Neuronal stem cell (in vitro differentiated cells): ENCODE measurements at regions not wholly inside any gene's neighbourhood (a gene's known extent, or its start where the extent isn't known, plus 50 kb on each side); places are given as distances from the start of the nearest gene placed in this dataset.

Experiments
- DNase-seq: peaks from one replicate; pipeline ENCODE4 v3.0.0-alpha.2; 2013; ENCODE audit warnings: low spot score
- H2AFZ ChIP-seq: one replicate; pipeline ENCODE4 v1.6.1; 2013; ENCODE audit warnings: mild to moderate bottlenecking, low read length, inconsistent platforms
- H2AK5ac ChIP-seq: 2 replicates; pipeline ENCODE4 v1.6.1; 2013; ENCODE audit warnings: low read depth, mild to moderate bottlenecking, inconsistent platforms, low read length, moderate library complexity, mixed read lengths
- H2BK120ac ChIP-seq: 2 replicates; pipeline ENCODE4 v1.6.1; 2013; ENCODE audit warnings: low read depth, mild to moderate bottlenecking, inconsistent platforms, low read length, moderate library complexity, mixed read lengths
- H2BK12ac ChIP-seq: one replicate; pipeline ENCODE4 v1.6.1; 2013; ENCODE audit warnings: low read length, inconsistent platforms
- H2BK15ac ChIP-seq: 2 replicates; pipeline ENCODE4 v1.6.1; 2013; ENCODE audit warnings: mild to moderate bottlenecking, low read length, inconsistent platforms, mixed read lengths
- H2BK5ac ChIP-seq: one replicate; pipeline ENCODE4 v1.6.1; 2013; ENCODE audit warnings: inconsistent platforms, mild to moderate bottlenecking, low read length, moderate library complexity
- H3K14ac ChIP-seq: one replicate; pipeline ENCODE4 v1.6.1; 2013; ENCODE audit warnings: low read length, inconsistent platforms
- H3K18ac ChIP-seq: 2 replicates; pipeline ENCODE4 v1.6.1; 2013; ENCODE audit warnings: low read length, inconsistent platforms
- H3K23ac ChIP-seq: 2 replicates; pipeline ENCODE4 v1.6.1; 2013; ENCODE audit warnings: low read depth, mild to moderate bottlenecking, mixed read lengths, low read length, inconsistent platforms; ENCODE audit not compliant: poor library complexity
- H3K27ac ChIP-seq: replicated peaks from 3 replicates; pipeline ENCODE4 v1.5.1; 2013; ENCODE audit warnings: low read length, inconsistent platforms
- H3K27me3 ChIP-seq, 3 experiments: 2 replicates each; pipeline ENCODE4 v1.6.1; 2013; ENCODE audit warnings: low read length in 3 of 3, mild to moderate bottlenecking in 2 of 3, inconsistent platforms in 1 of 3, low read depth in 1 of 3, mixed read lengths in 1 of 3, moderate library complexity in 1 of 3; ENCODE audit not compliant: control insufficient read depth in 3 of 3, insufficient read depth in 3 of 3
- H3K36me3 ChIP-seq, 2 donors: replicated peaks in 1 of 2; 2 replicates each; pipeline ENCODE4 v1.6.1; 2013; ENCODE audit warnings: low read length in 2 of 2; ENCODE audit not compliant: control insufficient read depth in 2 of 2, insufficient read depth in 2 of 2
- H3K4ac ChIP-seq: 2 replicates; pipeline ENCODE4 v1.6.1; 2013; ENCODE audit warnings: inconsistent platforms, mild to moderate bottlenecking, low read length, moderate library complexity
- H3K4me1 ChIP-seq, 2 donors: 1 replicate in 1 of 2; 2 replicates in 1 of 2; pipeline ENCODE4 v1.6.1; 2013; ENCODE audit warnings: low read length in 2 of 2, low read depth in 1 of 2; ENCODE audit not compliant: control insufficient read depth in 2 of 2, insufficient read depth in 1 of 2
- H3K4me2 ChIP-seq: one replicate; pipeline ENCODE4 v1.6.1; 2013; ENCODE audit warnings: mild to moderate bottlenecking, low read length, inconsistent platforms; ENCODE audit not compliant: insufficient read depth, poor library complexity, severe bottlenecking
- H3K4me3 ChIP-seq, 2 donors: 2 replicates each; pipeline ENCODE4 v1.5.1; 2013; ENCODE audit warnings: low read length in 2 of 2, mild to moderate bottlenecking in 2 of 2, inconsistent platforms in 1 of 2, moderate library complexity in 1 of 2
- H3K79me1 ChIP-seq: one replicate; pipeline ENCODE4 v1.6.1; 2013; ENCODE audit warnings: low read depth, mild to moderate bottlenecking, inconsistent platforms, low read length, moderate library complexity
- H3K9ac ChIP-seq: one replicate; pipeline ENCODE4 v1.6.1; 2013; ENCODE audit warnings: mild to moderate bottlenecking, low read depth, low read length, inconsistent platforms; ENCODE audit not compliant: poor library complexity
- H3K9me3 ChIP-seq, 2 donors: replicated peaks in 1 of 2; 2 replicates each; pipeline versions ENCODE3 to v1.6.1; 2013; ENCODE audit warnings: low read length in 2 of 2, mild to moderate bottlenecking in 2 of 2, inconsistent platforms in 1 of 2, low read depth in 1 of 2, mixed read lengths in 1 of 2, moderate library complexity in 1 of 2; ENCODE audit not compliant: control insufficient read depth in 2 of 2, insufficient read depth in 1 of 2
- H4K8ac ChIP-seq: one replicate; pipeline ENCODE4 v1.6.1; 2013; ENCODE audit warnings: low read depth, mild to moderate bottlenecking, inconsistent platforms, low read length, moderate library complexity
- H4K91ac ChIP-seq: one replicate; pipeline ENCODE4 v1.6.1; 2013; ENCODE audit warnings: low read length, low read depth, mild to moderate bottlenecking, inconsistent platforms; ENCODE audit not compliant: poor library complexity
- WGBS, 2 donors: extraction: QIAGEN DNeasy Blood & Tissue Kit; methylation state at CpG; one replicate each; pipeline ENCODE4 v1.1.7; 2013; ENCODE audit warnings: missing lambda C conversion rate in 2 of 2, mixed read lengths in 1 of 2; ENCODE audit not compliant: insufficient read length in 2 of 2, insufficient replicate concordance in 1 of 2; ENCODE audit errors: extremely low coverage in 2 of 2; 5-methylcytosine and 5-hydroxymethylcytosine counted together

GRCh38 chr2:183532514-183532913, 408.3 kb downstream of the NUP35 start:
- H3K9ac ChIP-seq = no peak overlapping the region
- H2AK5ac ChIP-seq = no peak overlapping the region
- H3K4me1 ChIP-seq = no peaks in the 10 kb centered on the region
- H2AFZ ChIP-seq = no peak overlapping the region
- H3K14ac ChIP-seq = no peak overlapping the region
- no peak overlapping the region for H2BK5ac ChIP-seq
- H3K79me1 ChIP-seq = no peaks in the 10 kb centered on the region
- no peaks in the 10 kb centered on the region for H3K27me3 ChIP-seq
- H3K9me3 ChIP-seq = no peaks in the 10 kb centered on the region
- H4K91ac ChIP-seq = no peak overlapping the region
- H3K27ac ChIP-seq = no peak overlapping the region
- H3K4me3 ChIP-seq = no peak overlapping the region
- H3K4me2 ChIP-seq = no peak overlapping the region
- no peak overlapping the region for H2BK15ac ChIP-seq
- WGBS, 2 donors = no CpG with 5 or more reads among the region's 3 CpGs
- H2BK120ac ChIP-seq = no peak overlapping the region
- no peak overlapping the region for H3K23ac ChIP-seq
- no peak overlapping the region for H3K4ac ChIP-seq
- H3K36me3 ChIP-seq = no peaks in the 10 kb centered on the region
- no peak overlapping the region for H3K18ac ChIP-seq
- no peak overlapping the region for H4K8ac ChIP-seq
- no peak for DNase-seq
- no peak overlapping the region for H2BK12ac ChIP-seq

- Histone ChIP-seq H2BK120ac (no peak overlapping the region), H3K4ac (no peak overlapping the region), H4K91ac (no peak overlapping the region), H3K4me2 (no peak overlapping the region), H3K27me3 (no peaks in the 10 kb centered on the region), H3K18ac (no peak overlapping the region), H3K23ac (no peak overlapping the region), H3K79me1 (no peaks in the 10 kb centered on the region), H3K9ac (no peak overlapping the region), H3K4me1 (no peaks in the 10 kb centered on the region), H2BK15ac (no peak overlapping the region), H3K9me3 (no peaks in the 10 kb centered on the region), H2BK12ac (no peak overlapping the region), H4K8ac (no peak overlapping the region), H2AFZ (no peak overlapping the region), H3K36me3 (no peaks in the 10 kb centered on the region), H3K4me3 (no peak overlapping the region), H3K14ac (no peak overlapping the region), H3K27ac (no peak overlapping the region), H2AK5ac (no peak overlapping the region), H2BK5ac (no peak overlapping the region)
- no peak for DNase-seq
- WGBS, 2 donors = no CpG with 5 or more reads among the region's 2 CpGs
Observed at GRCh38 chr2:183533021-183533420, 408.8 kb downstream of the NUP35 start.

GRCh38 chr2:183536290-183536689, 412.0 kb downstream of the NUP35 start:
- WGBS, 2 donors = no CpG with 5 or more reads among the region's 3 CpGs

GRCh38 chr2:183536714-183537113, 412.5 kb downstream of the NUP35 start:
- no peak overlapping the region for H4K91ac ChIP-seq
- WGBS, 2 donors = no CpG with 5 or more reads among the region's 3 CpGs

More at GRCh38 chr2:183536290-183536689, 412.0 kb downstream of the NUP35 start:
- Histone ChIP-seq H2BK120ac (no peak overlapping the region), H3K4me1 (no peaks in the 10 kb centered on the region), H2AFZ (no peak overlapping the region), H2BK12ac (no peak overlapping the region), H2AK5ac (no peak overlapping the region), H2BK15ac (no peak overlapping the region), H3K23ac (no peak overlapping the region), H3K4me2 (no peak overlapping the region), H3K27ac (no peak overlapping the region), H3K14ac (no peak overlapping the region), H3K4me3 (no peak overlapping the region), H3K36me3 (no peaks in the 10 kb centered on the region), H3K18ac (no peak overlapping the region), H2BK5ac (no peak overlapping the region), H3K9ac (no peak overlapping the region), H3K4ac (no peak overlapping the region), H4K91ac (no peak overlapping the region), H4K8ac (no peak overlapping the region), H3K27me3 (no peaks in the 10 kb centered on the region), H3K9me3 (no peaks in the 10 kb centered on the region), H3K79me1 (no peaks in the 10 kb centered on the region)
- DNase-seq = no peak

More at GRCh38 chr2:183536714-183537113, 412.5 kb downstream of the NUP35 start:
- Histone ChIP-seq H2BK5ac (no peak overlapping the region), H3K4me1 (no peaks in the 10 kb centered on the region), H3K27ac (no peak overlapping the region), H3K9ac (no peak overlapping the region), H3K4me2 (no peak overlapping the region), H3K4ac (no peak overlapping the region), H3K14ac (no peak overlapping the region), H3K23ac (no peak overlapping the region), H3K79me1 (no peaks in the 10 kb centered on the region), H4K8ac (no peak overlapping the region), H2AFZ (no peak overlapping the region), H2BK12ac (no peak overlapping the region), H3K36me3 (no peaks in the 10 kb centered on the region), H3K9me3 (no peaks in the 10 kb centered on the region), H2AK5ac (no peak overlapping the region), H2BK120ac (no peak overlapping the region), H3K27me3 (no peaks in the 10 kb centered on the region), H2BK15ac (no peak overlapping the region), H3K4me3 (no peak overlapping the region), H3K18ac (no peak overlapping the region)
- no peak for DNase-seq
